H1 (cell line): ENCODE measurements at regions not wholly inside any gene's neighbourhood (a gene's known extent, or its start where the extent isn't known, plus 50 kb on each side); places are given as distances from the start of the nearest gene placed in this dataset.

ENCODE experiments used
- CTCF ChIA-PET: fragments of 300-600 bp; sonication (Branson Sonifier 250); formaldehyde crosslinking; loops from one replicate; lab custom pipeline; 2021; ENCODE audit not compliant: partially characterized antibody; lab: Charles Lee
- POLR2A ChIA-PET: fragments of 300-600 bp; sonication (Branson Sonifier 250); formaldehyde crosslinking; loops from one replicate; lab custom pipeline; 2021; ENCODE audit warnings: inconsistent platforms; ENCODE audit not compliant: partially characterized antibody; lab: Charles Lee
- DNase-seq, 2 experiments: peaks; one replicate each; pipeline versions ENCODE4 v3.0.0 to v3.0.0-alpha.2; 2010 to 2022; ENCODE audit warnings: low spot score in 2 of 2, low read depth in 1 of 2, mixed read lengths in 1 of 2
- FAIRE-seq: peaks from 2 replicates; lab custom pipeline; 2011; peaks lifted over from hg19 to GRCh38; lab: Jason Lieb, UNC
- H2AFZ ChIP-seq: 2 replicates; pipeline ENCODE4 v1.8.1; 2012; ENCODE audit warnings: low read length, inconsistent platforms
- H2AK5ac ChIP-seq: 2 replicates; pipeline ENCODE4 v1.6.1; 2013; ENCODE audit warnings: low read depth, low read length
- H2BK120ac ChIP-seq: replicated peaks from 2 replicates; pipeline ENCODE3; 2013; ENCODE audit warnings: low read depth, low read length, inconsistent platforms
- H2BK12ac ChIP-seq: 2 replicates; pipeline ENCODE4 v1.6.1; 2013; ENCODE audit warnings: low read depth, low read length
- H2BK15ac ChIP-seq: 2 replicates; pipeline ENCODE4 v1.6.1; 2013; ENCODE audit warnings: low read length
- H2BK20ac ChIP-seq: 2 replicates; pipeline ENCODE4 v1.6.1; 2013; ENCODE audit warnings: low read length
- H2BK5ac ChIP-seq: 2 replicates; pipeline ENCODE4 v1.6.1; 2013; ENCODE audit warnings: low read depth, low read length
- H3K14ac ChIP-seq: 2 replicates; pipeline ENCODE4 v1.6.1; 2013; ENCODE audit warnings: inconsistent platforms; ENCODE audit not compliant: insufficient read length
- H3K18ac ChIP-seq: 2 replicates; pipeline ENCODE4 v1.6.1; 2013; ENCODE audit warnings: low read length; ENCODE audit errors: extremely low read depth
- H3K23ac ChIP-seq: 2 replicates; pipeline ENCODE4 v1.6.1; 2013; ENCODE audit warnings: inconsistent platforms; ENCODE audit not compliant: insufficient read length
- H3K23me2 ChIP-seq: 2 replicates; pipeline ENCODE4 v1.6.1; 2013; ENCODE audit warnings: low read depth, low read length
- H3K27ac ChIP-seq: 2 replicates; pipeline ENCODE4 v1.6.1; 2011; ENCODE audit warnings: low read depth, low read length, inconsistent platforms
- H3K27me3 ChIP-seq, 4 experiments: replicated peaks in 1 of 4; 1 replicate in 1 of 4; 2 replicates in 3 of 4; pipeline versions ENCODE4 v1.6.1 to v1.8.1; 2011 to 2013; ENCODE audit warnings: low read length in 3 of 4, mild to moderate bottlenecking in 3 of 4, inconsistent platforms in 2 of 4, mixed read lengths in 2 of 4, moderate library complexity in 1 of 4; ENCODE audit not compliant: control insufficient read depth in 3 of 4, insufficient read depth in 3 of 4; ENCODE audit errors: extremely low read depth in 1 of 4
- H3K36me3 ChIP-seq, 4 experiments: 2 replicates each; pipeline versions ENCODE4 v1.6.1 to v1.8.1; 2011 to 2013; ENCODE audit warnings: mild to moderate bottlenecking in 4 of 4, low read length in 3 of 4, moderate library complexity in 2 of 4, control low read depth in 1 of 4, inconsistent platforms in 1 of 4; ENCODE audit not compliant: insufficient read depth in 4 of 4, control insufficient read depth in 2 of 4
- H3K4ac ChIP-seq: replicated peaks from 2 replicates; pipeline ENCODE3; 2013; ENCODE audit warnings: low read length, low read depth, mixed read lengths, inconsistent platforms; ENCODE audit not compliant: insufficient read length
- H3K4me1 ChIP-seq, 4 experiments: replicated peaks in 1 of 4; 1 replicate in 1 of 4; 2 replicates in 3 of 4; pipeline versions ENCODE4 v1.6.1 to v1.8.1; 2011 to 2013; ENCODE audit warnings: low read length in 3 of 4, inconsistent platforms in 2 of 4, mixed read lengths in 1 of 4; ENCODE audit not compliant: insufficient read depth in 4 of 4, control insufficient read depth in 3 of 4
- H3K4me2 ChIP-seq, 2 experiments: 2 replicates each; pipeline versions ENCODE4 v1.6.1 to v1.8.1; 2011 to 2013; ENCODE audit warnings: low read depth in 2 of 2, low read length in 2 of 2, control low read depth in 1 of 2, inconsistent platforms in 1 of 2, mild to moderate bottlenecking in 1 of 2; ENCODE audit not compliant: insufficient read depth in 1 of 2
- H3K4me3 ChIP-seq, 4 experiments: fragments of 200-600, 300-600 bp in 1 of 4; sonication (generic), shearing (Covaris generic), sonication (Bioruptor Twin) in 1 of 4; 2 replicates each; pipeline versions ENCODE4 v1.5.1 to v1.8.1; 2011 to 2016; ENCODE audit warnings: low read length in 4 of 4, low read depth in 3 of 4, control low read depth in 2 of 4, inconsistent platforms in 2 of 4, mild to moderate bottlenecking in 2 of 4, mixed read lengths in 1 of 4, moderate library complexity in 1 of 4; ENCODE audit not compliant: insufficient read depth in 2 of 4; ENCODE audit errors: extremely low read depth in 1 of 4
- H3K56ac ChIP-seq: replicated peaks from 2 replicates; pipeline ENCODE3; 2013; ENCODE audit warnings: low read depth, mild to moderate bottlenecking, mixed read lengths, low read length, inconsistent platforms; ENCODE audit not compliant: insufficient read length
- H3K79me1 ChIP-seq: 2 replicates; pipeline ENCODE4 v1.6.1; 2013; ENCODE audit warnings: low read depth, low read length, control low read depth
- H3K79me2 ChIP-seq, 2 experiments: 2 replicates each; pipeline versions ENCODE4 v1.6.1 to v1.8.1; 2012 to 2013; ENCODE audit warnings: low read length in 2 of 2, mild to moderate bottlenecking in 2 of 2, inconsistent platforms in 1 of 2; ENCODE audit not compliant: insufficient read depth in 2 of 2, control insufficient read depth in 1 of 2
- H3K9ac ChIP-seq, 4 experiments: replicated peaks in 1 of 4; 1 replicate in 1 of 4; 2 replicates in 3 of 4; pipeline versions ENCODE4 v1.6.1 to v1.8.1; 2011 to 2013; ENCODE audit warnings: low read depth in 3 of 4, low read length in 3 of 4, control low read depth in 2 of 4, mild to moderate bottlenecking in 2 of 4, moderate library complexity in 2 of 4, inconsistent platforms in 1 of 4; ENCODE audit errors: extremely low read depth in 1 of 4
- H3K9me3 ChIP-seq, 2 experiments: 2 replicates each; pipeline versions ENCODE4 v1.6.1 to v1.8.1; 2012 to 2013; ENCODE audit warnings: mild to moderate bottlenecking in 2 of 2, moderate library complexity in 2 of 2, control low read depth in 1 of 2, inconsistent platforms in 1 of 2, low read depth in 1 of 2, low read length in 1 of 2, mixed read lengths in 1 of 2; ENCODE audit not compliant: insufficient read depth in 2 of 2
- H4K20me1 ChIP-seq, 2 experiments: replicated peaks in 1 of 2; 2 replicates each; pipeline versions ENCODE3 to v1.8.1; 2011 to 2013; ENCODE audit warnings: inconsistent platforms in 2 of 2, low read length in 2 of 2, mild to moderate bottlenecking in 1 of 2; ENCODE audit not compliant: insufficient read depth in 2 of 2, control insufficient read depth in 1 of 2
- H4K5ac ChIP-seq: 2 replicates; pipeline ENCODE4 v1.6.1; 2013; ENCODE audit warnings: low read length, low read depth, mixed read lengths, inconsistent platforms; ENCODE audit not compliant: insufficient read length
- H4K8ac ChIP-seq: 2 replicates; pipeline ENCODE4 v1.8.0; 2013; ENCODE audit warnings: mild to moderate bottlenecking, moderate library complexity, low read length, inconsistent platforms; ENCODE audit not compliant: insufficient read depth; ENCODE audit errors: extremely low read depth
- H4K91ac ChIP-seq: replicated peaks from 2 replicates; pipeline ENCODE3; 2013; ENCODE audit warnings: low read length, mixed read lengths, inconsistent platforms; ENCODE audit not compliant: insufficient read length
- CTBP2 ChIP-seq: IDR thresholded peaks from 2 replicates; pipeline ENCODE4 v1.7.0; 2011; ENCODE audit warnings: borderline replicate concordance, mild to moderate bottlenecking, moderate library complexity, mixed read lengths, low read length; ENCODE audit not compliant: insufficient read depth, insufficient read length
- KDM4A ChIP-seq: IDR thresholded peaks from one replicate; pipeline ENCODE4 v1.7.1; 2012; ENCODE audit warnings: low read depth, mild to moderate bottlenecking, moderate library complexity, low read length, inconsistent platforms; ENCODE audit not compliant: severe bottlenecking
- KDM5A ChIP-seq: fragments of 200-600 bp; IDR thresholded peaks from 2 replicates; pipeline ENCODE4 v1.7.1; 2012; ENCODE audit warnings: mild to moderate bottlenecking, low read length, inconsistent platforms, mixed read lengths
- TCF12 ChIP-seq: IDR thresholded peaks from 2 replicates; pipeline ENCODE4 v1.6.1; 2011; ENCODE audit warnings: low read depth, mild to moderate bottlenecking, low read length
- ZNF274 ChIP-seq: IDR thresholded peaks from 2 replicates; pipeline ENCODE4 v1.7.0; 2012; ENCODE audit warnings: low read length, borderline replicate concordance; ENCODE audit errors: extremely low read depth
- WGBS, 2 experiments: shearing (Covaris generic) in 1 of 2; methylation state at CpG; one replicate each; pipeline versions ENCODE4 v1.1.6 to v1.1.7; 2013 to 2015; ENCODE audit warnings: low lambda C conversion rate in 2 of 2, mixed read lengths in 2 of 2, inconsistent platforms in 1 of 2, low coverage in 1 of 2, missing lambda C conversion rate in 1 of 2; ENCODE audit not compliant: insufficient replicate concordance in 2 of 2, insufficient coverage in 1 of 2, insufficient read length in 1 of 2; ENCODE audit errors: extremely low coverage in 1 of 2, missing lambda C conversion rate in 1 of 2; 5-methylcytosine and 5-hydroxymethylcytosine counted together

GRCh38 chr18:75120521-75120920, 88.4 kb downstream of the PTGR3 start:
- H3K23ac ChIP-seq, result no peak overlapping the region
- TF ChIP-seq ZNF274 (no peak), KDM4A (no peak), CTBP2 (no peak), KDM5A (no peak), TCF12 (no peak)
- no peak for DNase-seq
- no peak overlapping the region for H4K91ac ChIP-seq
- H3K14ac ChIP-seq, result no peak overlapping the region
- H3K56ac ChIP-seq, result no peak overlapping the region
- no peak overlapping the region for H3K4me2 ChIP-seq
- H2BK20ac ChIP-seq, result no peak overlapping the region
- POLR2A ChIA-PET, result no interaction called here
- CTCF ChIA-PET, result interaction anchor here (1.0 kb wide), 1 partner anchor 159 kb away, joined by 3 read pairs; no protein-coding TSS in a partner anchor
- no peak overlapping the region for H2AK5ac ChIP-seq
- no peak for FAIRE-seq
- H3K9me3 ChIP-seq, result no peaks in the 10 kb centered on the region
- no peak overlapping the region for H4K5ac ChIP-seq
- no peak overlapping the region for H2BK15ac ChIP-seq
- no peak overlapping the region for H3K18ac ChIP-seq
- H4K8ac ChIP-seq, result no peak overlapping the region
- no peaks in the 10 kb centered on the region for H3K79me2 ChIP-seq
- no peaks in the 10 kb centered on the region for H4K20me1 ChIP-seq
- no peak overlapping the region for H3K27ac ChIP-seq
- H3K9ac ChIP-seq, result no peak overlapping the region
- no peaks in the 10 kb centered on the region for H3K79me1 ChIP-seq
- H3K4me3 ChIP-seq, result no peak overlapping the region
- no peaks in the 10 kb centered on the region for H3K4me1 ChIP-seq
- H3K4ac ChIP-seq, result no peak overlapping the region
- H2AFZ ChIP-seq, result no peak overlapping the region
- peaks cover 3% of the 10 kb centered on the region; the same call in 1 of the 2 replicates for H3K23me2 ChIP-seq
- WGBS, 2 experiments, result 88% methylated on average over 13 of the region's 13 CpGs; no CpG with 5 or more reads in 1 of the 2 experiments
- no peaks in the 10 kb centered on the region for H3K36me3 ChIP-seq
- no peaks in the 10 kb centered on the region for H3K27me3 ChIP-seq
- H2BK5ac ChIP-seq, result no peak overlapping the region
- no peak overlapping the region for H2BK12ac ChIP-seq
- H2BK120ac ChIP-seq, result no peak overlapping the region
